Hematopoietic multipotent progenitor cell treated with erythropoietin and hydrocortisone succinate and interleukin-3 and kit ligand, for 6 days (in vitro differentiated cells): ENCODE measurements at regions not wholly inside any gene's neighbourhood (a gene's known extent, or its start where the extent isn't known, plus 50 kb on each side); places are given as distances from the start of the nearest gene placed in this dataset.
A peak's percentile ranks its signal among the peaks of the same experiment; 100 is the strongest.
"Not testable (repeated sequence)": the region's sequence is repeated elsewhere in the genome, so short reads cannot be mapped to it uniquely, and the experiment has no call there.

Experiments used
- DNase-seq: peaks from one replicate; pipeline ENCODE4 v3.0.0-alpha.2; 2015

- DNase-seq, result not testable (repeated sequence)
These were observed 73.8 kb upstream of the FANCC start for GRCh38 chr9:95391271-95391670.

- no peak for DNase-seq
These were observed 71.9 kb upstream of the FANCC start for GRCh38 chr9:95389373-95389772.

- no peak for DNase-seq
These were observed 69.3 kb upstream of the FANCC start for GRCh38 chr9:95386843-95387242.

- no peak for DNase-seq
These were observed 68.0 kb upstream of the FANCC start for GRCh38 chr9:95385521-95385920.

GRCh38 chr9:95383845-95384244 lies 66.3 kb upstream of the FANCC start:
- no peak for DNase-seq

GRCh38 chr9:95383185-95383676 lies 65.7 kb upstream of the FANCC start:
- DNase-seq, result no peak

GRCh38 chr9:95382433-95382832 lies 64.9 kb upstream of the FANCC start:
- DNase-seq, result no peak

GRCh38 chr9:95381221-95381620 lies 63.7 kb upstream of the FANCC start:
- DNase-seq, result no peak

- peak; percentile 51 for DNase-seq
These were observed 62.1 kb upstream of the FANCC start for GRCh38 chr9:95379630-95380029.

- DNase-seq, result no peak
These were observed 56.4 kb upstream of the FANCC start for GRCh38 chr9:95373782-95374487.

- no peak for DNase-seq
These were observed 55.7 kb upstream of the FANCC start for GRCh38 chr9:95373069-95373681.

GRCh38 chr9:95370064-95370463 lies 52.6 kb upstream of the FANCC start:
- no peak for DNase-seq

GRCh38 chr9:95368377-95369160 lies 51.1 kb upstream of the FANCC start:
- DNase-seq, result no peak
